GM18508 (cell line): ENCODE measurements at regions not wholly inside any gene's neighbourhood (a gene's known extent, or its start where the extent isn't known, plus 50 kb on each side); places are given as distances from the start of the nearest gene placed in this dataset.
"Not testable (repeated sequence)": the region's sequence is repeated elsewhere in the genome, so short reads cannot be mapped to it uniquely, and the experiment has no call there.

Experiments used
- ATAC-seq: cut with Tn5 transposase; IDR thresholded peaks from one replicate; pipeline ENCODE4 v1.9.1; 2021; ENCODE audit warnings: moderate number of reproducible peaks; ENCODE audit not compliant: insufficient read depth, unreplicated experiment

GRCh38 chr12:92987362-92987761 is 58.3 kb upstream of the EEA1 start:
- ATAC-seq, result no peak

- ATAC-seq, result peak; percentile 79
Measured at GRCh38 chr12:92987846-92988621, 58.9 kb upstream of the EEA1 start.

DNA sequence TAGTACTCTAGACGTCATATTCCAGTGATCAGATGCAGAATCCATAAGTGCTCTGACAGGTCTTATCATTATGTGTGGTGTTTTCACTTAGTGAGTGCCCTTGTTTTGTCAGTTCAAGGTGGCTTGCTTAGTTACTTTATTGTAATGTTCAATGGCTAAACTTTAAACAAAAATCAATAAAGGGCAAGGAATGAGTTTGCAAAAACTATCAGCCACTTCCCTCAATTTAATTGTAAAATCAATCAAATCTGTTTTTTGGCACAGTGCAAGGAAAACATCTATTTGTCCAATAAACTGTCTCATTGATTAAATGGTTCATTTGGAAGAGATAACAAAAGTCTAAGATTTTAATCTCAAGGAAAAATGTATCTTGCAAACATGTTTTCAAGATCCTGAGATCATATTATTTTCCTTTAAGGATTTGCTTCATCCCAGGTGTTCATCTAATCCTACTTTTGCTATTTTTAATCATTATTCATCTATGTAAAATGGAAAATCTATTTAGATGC is 59.6 kb upstream of the EEA1 start:
- ATAC-seq, result no peak

DNA sequence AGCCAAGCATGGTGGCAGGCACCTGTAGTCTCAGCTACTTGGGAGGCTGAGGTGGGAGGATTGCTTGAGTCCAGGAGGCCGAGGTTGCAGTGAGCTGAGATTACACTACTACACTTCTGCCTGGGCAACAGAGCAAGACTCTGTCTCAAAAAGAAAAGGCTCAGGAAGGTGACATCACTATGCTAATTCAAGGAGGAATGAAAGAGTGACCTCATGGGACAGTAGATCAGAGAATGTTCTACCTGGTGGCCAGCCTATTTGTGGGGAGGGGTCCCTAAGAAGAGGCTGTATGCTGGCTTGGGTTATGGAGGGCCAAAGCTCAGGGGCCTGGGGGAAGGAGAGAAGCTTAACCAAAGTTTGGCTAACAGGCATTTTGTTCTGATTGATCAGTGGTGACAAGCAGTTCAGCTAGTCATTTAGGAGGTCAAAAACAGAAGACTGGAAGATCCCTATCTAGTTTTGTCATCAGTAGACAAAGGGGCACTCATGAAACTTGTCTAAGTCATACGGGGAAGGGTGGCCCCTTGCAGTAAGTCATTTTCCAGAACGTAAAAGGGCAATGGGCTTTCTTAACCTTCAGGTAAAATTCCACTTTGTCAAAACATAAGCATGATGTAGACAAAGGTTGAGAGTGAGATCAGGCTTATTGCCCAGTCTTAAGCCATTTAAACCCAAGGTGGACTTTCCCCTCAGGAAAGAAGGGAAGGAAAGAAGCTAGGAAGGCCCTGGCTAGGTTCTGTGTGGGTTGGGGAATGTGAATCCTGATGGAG is 60.8 kb upstream of the EEA1 start:
- no peak for ATAC-seq

GRCh38 chr12:92991134-92991533 is 62.0 kb upstream of the EEA1 start:
- ATAC-seq, result no peak

DNA sequence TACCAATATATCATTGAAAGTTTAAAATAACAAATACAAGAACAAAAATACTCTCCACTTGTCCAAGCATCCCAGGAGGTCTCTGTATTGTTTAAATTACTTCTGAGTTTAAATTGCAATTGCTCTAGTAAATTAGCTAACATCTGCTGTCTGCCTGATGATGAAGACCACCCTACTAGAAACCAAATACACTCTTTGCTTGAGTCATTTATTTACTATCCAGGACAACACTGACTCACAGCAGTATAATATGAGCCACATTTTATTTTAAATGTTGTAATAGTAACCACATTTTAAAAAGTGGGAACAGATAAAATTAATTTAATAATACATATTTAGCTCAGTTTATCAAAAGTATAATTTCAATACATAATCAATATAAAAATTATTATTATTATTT is 62.9 kb upstream of the EEA1 start:
- no peak for ATAC-seq

GRCh38 chr12:92993259-92993658 is 64.2 kb upstream of the EEA1 start:
- ATAC-seq, result no peak

DNA sequence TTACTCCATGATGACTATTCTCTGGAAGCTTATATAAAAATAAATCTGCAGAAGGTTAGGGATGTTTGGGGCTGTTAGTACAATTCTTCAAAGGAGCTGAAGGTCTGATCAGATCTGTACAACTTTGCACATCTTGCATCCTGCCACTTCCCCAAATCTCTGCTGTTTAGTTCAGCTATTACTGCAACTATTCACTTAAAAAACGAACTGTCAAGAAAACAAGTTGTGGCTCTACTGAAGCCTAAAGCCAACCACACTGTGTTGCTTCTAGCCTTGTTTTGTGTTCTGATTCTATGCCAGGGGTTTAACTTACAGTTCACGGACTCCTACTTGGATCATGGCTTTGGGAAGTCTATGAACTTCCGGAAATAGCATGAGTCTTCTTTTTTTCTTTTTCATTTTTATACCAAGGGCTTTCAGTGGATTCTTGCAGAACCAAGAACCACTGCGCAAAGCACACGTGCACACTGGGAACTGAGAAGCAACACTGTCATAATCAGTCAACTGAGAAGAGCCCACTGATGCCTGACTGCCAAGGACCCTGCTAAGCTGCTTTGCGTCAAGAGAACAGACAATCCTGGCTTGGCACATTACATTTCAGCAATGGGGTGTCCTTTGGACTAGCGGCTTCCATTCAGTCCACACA is 66.3 kb upstream of the EEA1 start:
- peak; percentile 62 for ATAC-seq

DNA sequence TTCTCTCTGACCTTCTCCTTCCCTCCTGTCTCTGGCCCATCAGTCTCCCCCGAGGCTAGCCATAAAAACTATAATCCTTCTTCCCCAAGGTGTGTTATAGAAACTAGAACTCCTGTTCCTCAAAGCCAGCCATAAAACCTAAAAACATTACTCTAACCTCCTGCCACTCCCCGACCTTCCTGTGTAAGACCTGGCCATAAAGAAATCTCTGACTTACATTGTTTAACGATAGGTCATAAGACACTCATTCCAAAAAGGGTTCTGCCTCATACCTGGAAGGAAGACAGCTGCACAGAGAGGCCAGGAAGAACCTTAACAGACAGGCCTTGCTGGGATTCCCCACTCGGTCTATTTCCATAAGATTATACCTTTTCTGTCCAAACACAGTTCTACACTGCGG is 70.9 kb upstream of the EEA1 start:
- ATAC-seq, result no peak

DNA sequence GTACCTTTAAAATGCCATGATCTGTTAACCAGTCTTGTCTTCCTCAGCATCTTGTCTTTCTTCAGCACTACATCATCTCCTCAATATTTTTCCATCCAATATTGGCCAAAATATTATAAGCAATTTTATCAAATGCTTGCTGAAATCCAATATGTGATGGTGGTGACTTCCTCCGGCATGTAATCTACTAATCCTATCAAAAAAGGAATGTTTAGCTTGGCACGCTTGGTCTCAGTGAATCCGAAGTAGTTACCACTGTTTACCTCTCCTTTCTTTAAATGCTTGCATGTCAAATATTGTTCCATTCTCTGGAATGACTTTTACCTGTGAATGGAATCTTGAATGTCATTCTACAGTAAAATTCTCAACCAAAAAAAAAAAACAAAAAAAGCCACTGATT is 72.3 kb upstream of the EEA1 start:
- no peak for ATAC-seq

- no peak for ATAC-seq
Measured at GRCh38 chr12:93002293-93003054, 73.4 kb upstream of the EEA1 start.

GRCh38 chr12:93003531-93004239 is 74.6 kb upstream of the EEA1 start:
- ATAC-seq, result no peak

GRCh38 chr12:93005928-93006392 is 76.9 kb upstream of the EEA1 start:
- ATAC-seq, result no peak

- no peak for ATAC-seq
Measured at GRCh38 chr12:93006471-93007208, 77.5 kb upstream of the EEA1 start.

DNA sequence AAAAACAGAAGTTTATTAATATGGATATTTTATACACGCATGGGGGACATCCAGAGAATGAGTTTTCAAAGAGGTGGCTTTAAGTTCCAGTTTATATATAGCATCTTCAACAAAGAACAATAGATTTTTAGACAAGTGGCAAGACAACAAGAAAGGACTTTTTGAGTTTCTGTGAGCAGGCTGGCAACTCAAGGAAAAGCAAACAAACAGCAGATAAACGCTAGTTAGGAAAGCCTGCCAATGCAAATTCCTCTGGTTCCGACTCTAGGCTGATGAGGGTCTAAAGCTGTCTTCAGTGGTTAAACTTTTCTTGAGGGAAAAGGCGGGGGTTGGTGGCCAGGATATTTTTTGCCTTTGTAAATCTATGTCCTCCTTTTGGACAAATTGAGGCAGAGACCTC is 78.4 kb upstream of the EEA1 start:
- ATAC-seq, result no peak

DNA sequence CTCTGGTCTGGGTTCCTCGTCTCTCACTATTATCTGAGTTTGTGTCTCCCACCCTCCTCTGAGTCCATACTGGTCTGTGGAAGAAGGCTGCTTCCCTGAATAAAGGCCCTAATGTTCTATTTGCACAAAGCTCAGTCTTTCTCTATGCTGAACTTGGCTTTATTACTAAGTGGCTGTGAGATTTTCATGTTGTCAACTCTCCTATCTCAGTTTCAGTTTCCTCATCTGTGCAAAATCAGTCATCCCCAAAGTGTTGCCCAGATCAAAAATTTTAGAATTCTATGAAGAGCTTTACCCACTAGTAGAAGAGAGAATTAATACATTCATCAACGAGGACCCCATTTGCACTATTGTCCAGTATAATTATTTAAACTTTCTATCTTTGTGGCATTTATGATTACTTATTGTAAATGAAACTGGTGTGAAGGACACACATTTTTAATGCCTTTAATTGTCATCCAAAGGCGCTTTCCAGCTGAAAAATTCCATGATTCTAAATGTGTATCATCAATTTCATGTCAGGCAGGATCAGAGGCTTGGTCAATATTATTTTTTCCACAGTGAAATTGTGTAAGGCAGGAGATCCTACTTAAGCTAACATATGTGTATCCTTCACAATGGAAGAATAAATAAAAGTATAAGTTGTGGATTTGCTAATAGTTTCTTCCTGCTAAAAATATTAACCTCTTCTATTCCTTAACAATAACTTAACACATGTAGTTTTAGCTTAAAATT is 79.1 kb upstream of the EEA1 start:
- peak; percentile 65 for ATAC-seq

- ATAC-seq, result not testable (repeated sequence)
Measured at GRCh38 chr12:93008880-93009279, 79.8 kb upstream of the EEA1 start.

DNA sequence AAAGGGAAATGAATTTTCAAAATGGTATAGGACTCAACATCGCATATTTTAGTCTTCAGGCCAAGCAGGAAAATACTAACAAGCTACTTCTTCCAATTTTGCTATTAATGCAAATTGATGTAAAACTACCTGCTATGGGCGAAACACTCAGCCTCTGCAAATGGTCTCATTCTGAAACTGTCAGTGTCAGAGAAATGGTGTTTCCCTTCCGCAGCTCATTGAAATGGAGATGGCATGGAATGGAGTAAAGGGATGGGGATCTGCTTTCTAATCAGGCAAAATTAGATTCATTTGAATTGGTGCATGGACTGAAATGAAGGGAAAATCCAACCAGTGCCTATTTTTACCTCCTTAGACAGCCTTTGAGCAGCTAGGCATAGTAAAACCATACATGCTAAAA is 80.4 kb upstream of the EEA1 start:
- ATAC-seq, result no peak
